Neural progenitor cell (in vitro differentiated cells): ENCODE measurements at regions not wholly inside any gene's neighbourhood (a gene's known extent, or its start where the extent isn't known, plus 50 kb on each side); places are given as distances from the start of the nearest gene placed in this dataset.
A peak's percentile ranks its signal among the peaks of the same experiment; 100 is the strongest.

ENCODE experiments used
- DNase-seq: peaks from one replicate; pipeline ENCODE4 v3.0.0-alpha.2; 2016; ENCODE audit warnings: low spot score
- H2AFZ ChIP-seq: fragments of 200-600 bp; sonication (generic); replicated peaks from 2 replicates; pipeline ENCODE4 v1.6.1; 2016; ENCODE audit warnings: antibody characterized with exemption
- H3F3A ChIP-seq: fragments of 200-600 bp; sonication (generic); 2 replicates; pipeline ENCODE4 v1.6.1; 2016; ENCODE audit warnings: antibody characterized with exemption, low read depth
- H3K27ac ChIP-seq: fragments of 200-600 bp; sonication (generic); 2 replicates; pipeline ENCODE4 v1.5.1; 2016; ENCODE audit warnings: mild to moderate bottlenecking
- H3K27me3 ChIP-seq: fragments of 200-600 bp; sonication (generic); 2 replicates; pipeline ENCODE4 v1.6.1; 2016; ENCODE audit warnings: mild to moderate bottlenecking, moderate library complexity
- H3K36me3 ChIP-seq: fragments of 200-600 bp; sonication (generic); 2 replicates; pipeline ENCODE4 v1.5.1; 2016
- H3K4me1 ChIP-seq: fragments of 200-600 bp; sonication (generic); 2 replicates; pipeline ENCODE4 v1.6.1; 2016; ENCODE audit warnings: mixed run types
- H3K4me2 ChIP-seq: fragments of 200-600 bp; sonication (generic); 2 replicates; pipeline ENCODE4 v1.6.1; 2016
- H3K4me3 ChIP-seq: fragments of 200-600 bp; sonication (generic); 2 replicates; pipeline ENCODE4 v1.5.1; 2016
- H3K79me2 ChIP-seq: fragments of 200-600 bp; sonication (generic); 2 replicates; pipeline ENCODE4 v1.6.1; 2016; ENCODE audit warnings: low read depth
- H3K9ac ChIP-seq: fragments of 200-600 bp; sonication (generic); 2 replicates; pipeline ENCODE4 v1.6.1; 2016
- H3K9me3 ChIP-seq: fragments of 200-600 bp; sonication (generic); 2 replicates; pipeline ENCODE4 v1.5.1; 2016; ENCODE audit warnings: low read depth
- H4K20me1 ChIP-seq: fragments of 200-600 bp; sonication (generic); 2 replicates; pipeline ENCODE4 v1.6.1; 2016; ENCODE audit warnings: low read depth
- H3K27ac Mint-ChIP-seq: 3 replicates; pipeline ENCODE4 v1.8.0; 2021; ENCODE audit warnings: mixed read lengths
- H3K27me3 Mint-ChIP-seq: 2 replicates; pipeline ENCODE4 v1.8.0; 2022; ENCODE audit warnings: low read depth, mild to moderate bottlenecking, inconsistent platforms, moderate library complexity, mixed read lengths; ENCODE audit not compliant: insufficient read depth
- H3K36me3 Mint-ChIP-seq: 3 replicates; pipeline ENCODE4 v1.8.0; 2021; ENCODE audit warnings: mixed read lengths
- H3K4me1 Mint-ChIP-seq: 3 replicates; pipeline ENCODE4 v1.8.0; 2021; ENCODE audit warnings: mixed read lengths
- H3K4me3 Mint-ChIP-seq: 3 replicates; pipeline ENCODE4 v1.8.0; 2021; ENCODE audit warnings: mild to moderate bottlenecking, moderate library complexity, mixed read lengths
- H3K9me3 Mint-ChIP-seq: 3 replicates; pipeline ENCODE4 v1.8.0; 2020; ENCODE audit warnings: mixed read lengths
- CTCF ChIP-seq: fragments of 200-600 bp; sonication (generic); IDR thresholded peaks from 2 replicates; pipeline ENCODE4 v1.5.1; 2017; ENCODE audit warnings: antibody characterized with exemption, mild to moderate bottlenecking
- EZH2 ChIP-seq: fragments of 200-600 bp; sonication (generic); IDR thresholded peaks from 2 replicates; pipeline ENCODE4 v1.6.1; 2017; ENCODE audit warnings: antibody characterized with exemption, mild to moderate bottlenecking, moderate library complexity
- EZH2phosphoT487 ChIP-seq: fragments of 200-600 bp; sonication (generic); IDR thresholded peaks from 2 replicates; pipeline ENCODE4 v1.6.1; 2017; ENCODE audit warnings: antibody characterized with exemption

GRCh38 chr2:59903994-59904544 lies 649.4 kb downstream of the BCL11A start:
- H4K20me1 ChIP-seq, result no peaks in the 10 kb centered on the region
- no peak overlapping the region for H3K4me3 Mint-ChIP-seq
- no peak overlapping the region for H2AFZ ChIP-seq

GRCh38 chr2:59900728-59901452 lies 652.6 kb downstream of the BCL11A start:
- Histone ChIP-seq H3K36me3 (no peaks in the 10 kb centered on the region), H3K4me2 (no peak overlapping the region), H3F3A (no peaks in the 10 kb centered on the region), H3K4me1 (no peaks in the 10 kb centered on the region), H4K20me1 (no peaks in the 10 kb centered on the region), H3K9ac (no peak overlapping the region), H3K27me3 (no peaks in the 10 kb centered on the region), H3K4me3 (no peak overlapping the region), H2AFZ (no peak overlapping the region), H3K27ac (no peak overlapping the region), H3K9me3 (no peaks in the 10 kb centered on the region), H3K79me2 (no peaks in the 10 kb centered on the region)
- H3K27me3 Mint-ChIP-seq, result peaks cover 2% of the 10 kb centered on the region
- no peak overlapping the region for H3K27ac Mint-ChIP-seq
- DNase-seq, result no peak
- no peaks in the 10 kb centered on the region for H3K9me3 Mint-ChIP-seq
- TF ChIP-seq EZH2, result no peak
- TF ChIP-seq CTCF, result no peak
- no peak for TF ChIP-seq EZH2phosphoT487
- H3K4me1 Mint-ChIP-seq, result no peaks in the 10 kb centered on the region
- H3K36me3 Mint-ChIP-seq, result no peaks in the 10 kb centered on the region
- no peak overlapping the region for H3K4me3 Mint-ChIP-seq

More at GRCh38 chr2:59903994-59904544, 649.4 kb downstream of the BCL11A start:
- H3K4me1 Mint-ChIP-seq, result peaks cover 2% of the 10 kb centered on the region
- H3K4me3 ChIP-seq, result no peak overlapping the region
- no peaks in the 10 kb centered on the region for H3K27me3 ChIP-seq
- no peak for DNase-seq
- H3K4me1 ChIP-seq, result no peaks in the 10 kb centered on the region
- no peaks in the 10 kb centered on the region for H3K79me2 ChIP-seq
- H3K27ac Mint-ChIP-seq, result no peak overlapping the region
- no peaks in the 10 kb centered on the region for H3K9me3 ChIP-seq
- H3K36me3 ChIP-seq, result no peaks in the 10 kb centered on the region
- TF ChIP-seq CTCF (no peak), EZH2 (no peak), EZH2phosphoT487 (no peak)
- no peak overlapping the region for H3K27ac ChIP-seq
- H3K36me3 Mint-ChIP-seq, result no peaks in the 10 kb centered on the region
- no peaks in the 10 kb centered on the region for H3K9me3 Mint-ChIP-seq
- no peaks in the 10 kb centered on the region for H3F3A ChIP-seq
- no peak overlapping the region for H3K9ac ChIP-seq
- peaks cover 2% of the 10 kb centered on the region for H3K27me3 Mint-ChIP-seq
- no peak overlapping the region for H3K4me2 ChIP-seq

- Mint-ChIP-seq H3K4me3 (no peak overlapping the region), H3K4me1 (no peaks in the 10 kb centered on the region), H3K27me3 (peaks cover 2% of the 10 kb centered on the region), H3K27ac (no peak overlapping the region), H3K36me3 (no peaks in the 10 kb centered on the region), H3K9me3 (no peaks in the 10 kb centered on the region)
- no peaks in the 10 kb centered on the region for H3K4me1 ChIP-seq
- H3K36me3 ChIP-seq, result no peaks in the 10 kb centered on the region
- H3K4me3 ChIP-seq, result no peak overlapping the region
- no peak overlapping the region for H3K27ac ChIP-seq
- TF ChIP-seq EZH2 (no peak), CTCF (no peak), EZH2phosphoT487 (no peak)
- no peaks in the 10 kb centered on the region for H3F3A ChIP-seq
- H3K27me3 ChIP-seq, result no peaks in the 10 kb centered on the region
- no peak overlapping the region for H3K4me2 ChIP-seq
- no peaks in the 10 kb centered on the region for H4K20me1 ChIP-seq
- DNase-seq, result peak; percentile 14
- H3K79me2 ChIP-seq, result no peaks in the 10 kb centered on the region
- no peak overlapping the region for H3K9ac ChIP-seq
- H2AFZ ChIP-seq, result no peak overlapping the region
- no peaks in the 10 kb centered on the region for H3K9me3 ChIP-seq
Measured at GRCh38 chr2:59899692-59900091, 653.8 kb downstream of the BCL11A start.
